ENCODE measurements at regions not wholly inside any gene's neighbourhood (a gene's known extent, or its start where the extent isn't known, plus 50 kb on each side); places are given as distances from the start of the nearest gene placed in this dataset.

- dilution Hi-C loops (cut with MboI; ENCODE audit: extremely low pct_ligation_motif_present, low sequenced_read_pairs): no loop called here
- no peaks in the 10 kb centered on the region for H3K36me3 ChIP-seq (ENCODE audit: control insufficient read depth in 2 of 2, extremely low read depth in 1 of 2, insufficient read depth in 2 of 2, low read length in 2 of 2)
- H3K27me3 ChIP-seq (ENCODE audit: control insufficient read depth, extremely low read depth, insufficient read depth, low read length): no peaks in the 10 kb centered on the region
- no peaks in the 10 kb centered on the region for H3K9me3 ChIP-seq (ENCODE audit: control insufficient read depth, low read depth, low read length)
- no peak overlapping the region for H3K4me2 ChIP-seq (ENCODE audit: control insufficient read depth, extremely low read depth, insufficient read depth, low read depth, low read length)
- no peak overlapping the region for H3K4me3 ChIP-seq (ENCODE audit: control insufficient read depth in 2 of 3, extremely low read depth in 1 of 3, insufficient read depth in 2 of 3, low read depth in 1 of 3, low read length in 3 of 3)
- DNase-seq (ENCODE audit: low read depth, low spot score) (no peak), FAIRE-seq (no peak)
- TF ChIP-seq EZH2 (IDR thresholded peaks at IDR 0.05; ENCODE audit: low read length) (no peak), CTCF (optimal IDR thresholded peaks at IDR 0.05 in 1 of 3, IDR thresholded peaks at IDR 0.05 in 1 of 3, conservative IDR thresholded peaks at IDR 0.05 in 1 of 3; ENCODE audit: extremely low read depth in 1 of 3, insufficient read depth in 2 of 3, low read length in 3 of 3) (no peak)
- no peak overlapping the region for H3K9ac ChIP-seq (ENCODE audit: control insufficient read depth, extremely low read depth, insufficient read depth, low read length)
- no peak overlapping the region for H2AFZ ChIP-seq (ENCODE audit: control insufficient read depth, low read length)
- no peak overlapping the region for H3K27ac ChIP-seq (ENCODE audit: control insufficient read depth, insufficient read depth, low read length)
- no peaks in the 10 kb centered on the region for H3K9me1 ChIP-seq (ENCODE audit: control insufficient read depth, extremely low read depth, insufficient read depth, low read length)
- no peaks in the 10 kb centered on the region for H3K79me2 ChIP-seq (ENCODE audit: control insufficient read depth, insufficient read depth, low read length)
- H4K20me1 ChIP-seq (ENCODE audit: control insufficient read depth, extremely low read depth, insufficient read depth, low read length): no peaks in the 10 kb centered on the region
- H3K4me1 ChIP-seq (ENCODE audit: control insufficient read depth, extremely low read depth, insufficient read depth, low read length): no peaks in the 10 kb centered on the region
Measured at GRCh38 chr4:17164666-17165065, 266.2 kb upstream of the LDB2 start.

DNA sequence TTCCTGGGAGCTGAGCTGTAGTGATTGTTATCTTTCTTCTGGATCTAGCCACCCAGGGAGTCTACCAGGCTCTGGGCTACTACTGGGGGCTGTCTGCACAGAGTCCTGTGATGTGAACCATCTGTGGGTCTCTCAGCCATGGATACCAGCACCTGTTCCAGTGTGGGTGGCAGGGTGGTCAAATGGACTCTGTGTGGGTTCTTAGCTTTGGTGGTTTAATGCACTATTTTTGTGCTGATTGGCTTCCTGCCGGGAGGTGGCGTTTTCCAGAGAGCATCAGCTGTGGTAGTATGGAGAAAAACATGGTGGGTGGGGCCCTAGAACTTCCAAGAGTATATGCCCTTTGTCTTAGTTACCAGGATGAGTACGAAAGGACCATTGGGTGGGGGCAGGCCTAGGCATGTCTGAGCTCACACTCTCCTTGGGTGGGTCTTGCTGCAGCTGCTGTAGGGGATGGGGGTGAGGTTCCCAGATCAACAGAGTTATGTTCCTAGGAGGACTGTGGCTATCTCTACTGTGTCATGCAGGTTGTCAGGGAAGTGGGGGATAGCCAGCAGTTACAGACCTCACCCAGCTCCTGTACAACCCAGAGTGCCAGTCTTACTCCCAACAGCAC, 264.8 kb upstream of the LDB2 start:
- Histone ChIP-seq H3K9me3 (ENCODE audit: control insufficient read depth, low read depth, low read length) (no peaks in the 10 kb centered on the region), H3K4me3 (ENCODE audit: control insufficient read depth in 2 of 3, extremely low read depth in 1 of 3, insufficient read depth in 2 of 3, low read depth in 1 of 3, low read length in 3 of 3) (no peak overlapping the region), H2AFZ (ENCODE audit: control insufficient read depth, low read length) (no peak overlapping the region), H3K9me1 (ENCODE audit: control insufficient read depth, extremely low read depth, insufficient read depth, low read length) (no peaks in the 10 kb centered on the region), H3K36me3 (ENCODE audit: control insufficient read depth in 2 of 2, extremely low read depth in 1 of 2, insufficient read depth in 2 of 2, low read length in 2 of 2) (no peaks in the 10 kb centered on the region), H3K4me1 (ENCODE audit: control insufficient read depth, extremely low read depth, insufficient read depth, low read length) (no peaks in the 10 kb centered on the region), H3K9ac (ENCODE audit: control insufficient read depth, extremely low read depth, insufficient read depth, low read length) (no peak overlapping the region), H3K79me2 (ENCODE audit: control insufficient read depth, insufficient read depth, low read length) (no peaks in the 10 kb centered on the region), H3K27ac (ENCODE audit: control insufficient read depth, insufficient read depth, low read length) (no peak overlapping the region), H3K4me2 (ENCODE audit: control insufficient read depth, extremely low read depth, insufficient read depth, low read depth, low read length) (no peak overlapping the region), H4K20me1 (ENCODE audit: control insufficient read depth, extremely low read depth, insufficient read depth, low read length) (no peaks in the 10 kb centered on the region), H3K27me3 (ENCODE audit: control insufficient read depth, extremely low read depth, insufficient read depth, low read length) (no peaks in the 10 kb centered on the region)
- no peak for TF ChIP-seq CTCF (optimal IDR thresholded peaks at IDR 0.05 in 1 of 3, IDR thresholded peaks at IDR 0.05 in 1 of 3, conservative IDR thresholded peaks at IDR 0.05 in 1 of 3; ENCODE audit: extremely low read depth in 1 of 3, insufficient read depth in 2 of 3, low read length in 3 of 3)
- no peak for DNase-seq (ENCODE audit: low read depth, low spot score)
- FAIRE-seq: no peak
- dilution Hi-C loops (cut with MboI; ENCODE audit: extremely low pct_ligation_motif_present, low sequenced_read_pairs): no loop called here

Measured in keratinocyte (primary cell).